ENCODE measurements at regions not wholly inside any gene's neighbourhood (a gene's known extent, or its start where the extent isn't known, plus 50 kb on each side); places are given as distances from the start of the nearest gene placed in this dataset.

GRCh38 chr2:116340690-116341089 lies 1473.8 kb upstream of the DDX18 start:
- no peak for DNase-seq

- DNase-seq = no peak
Observed at GRCh38 chr2:116366212-116366611, 1448.3 kb upstream of the DDX18 start.

- DNase-seq = no peak
Observed at GRCh38 chr2:116378786-116379185, 1435.7 kb upstream of the DDX18 start.

DNA sequence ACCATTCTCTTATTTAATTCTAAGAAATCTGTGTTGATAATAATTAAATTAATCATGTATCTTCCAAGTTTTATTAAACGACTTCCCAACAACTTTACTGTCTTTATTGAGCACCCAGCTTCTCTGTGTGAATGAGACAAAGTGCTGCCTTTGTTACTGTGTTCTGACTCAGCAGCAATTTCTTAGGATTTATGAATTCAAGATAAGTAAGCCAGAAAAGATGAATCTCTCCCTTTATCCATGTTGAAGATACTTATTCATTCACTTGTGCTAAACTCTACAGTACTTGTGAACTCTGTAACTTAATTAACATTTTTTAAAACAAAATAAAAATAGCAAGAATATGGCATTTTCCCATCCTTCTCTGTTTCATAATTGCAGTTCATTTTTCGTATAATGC lies 1403.3 kb upstream of the DDX18 start:
- DNase-seq = no peak

GRCh38 chr2:116413659-116414058 lies 1400.8 kb upstream of the DDX18 start:
- DNase-seq = no peak

GRCh38 chr2:116416731-116417377 lies 1397.6 kb upstream of the DDX18 start:
- DNase-seq = no peak

DNA sequence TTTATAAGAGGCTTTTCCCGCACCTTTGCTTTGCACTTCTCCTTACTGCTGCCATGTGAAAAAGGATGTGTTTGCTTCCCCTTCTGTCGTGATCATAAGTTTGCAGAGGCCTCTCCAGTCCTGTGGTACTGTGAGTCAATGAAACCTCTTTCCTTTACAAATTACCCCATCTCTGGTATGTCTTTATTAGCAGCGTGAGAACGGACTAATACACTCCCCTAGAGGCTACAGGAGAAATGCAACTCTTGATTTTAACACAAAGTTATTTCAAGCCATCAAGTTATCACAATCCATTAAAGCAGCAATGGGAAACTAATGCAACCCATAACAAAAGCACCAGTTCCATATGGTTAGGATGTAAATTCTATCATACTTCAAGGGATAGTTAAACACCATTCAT lies 1378.8 kb upstream of the DDX18 start:
- DNase-seq = no peak

GRCh38 chr2:116440104-116440653 lies 1374.3 kb upstream of the DDX18 start:
- no peak for DNase-seq

GRCh38 chr2:116442418-116442817 lies 1372.1 kb upstream of the DDX18 start:
- DNase-seq = no peak

GRCh38 chr2:116444256-116444872 lies 1370.1 kb upstream of the DDX18 start:
- no peak for DNase-seq

GRCh38 chr2:116450990-116451389 lies 1363.5 kb upstream of the DDX18 start:
- DNase-seq = no peak

DNA sequence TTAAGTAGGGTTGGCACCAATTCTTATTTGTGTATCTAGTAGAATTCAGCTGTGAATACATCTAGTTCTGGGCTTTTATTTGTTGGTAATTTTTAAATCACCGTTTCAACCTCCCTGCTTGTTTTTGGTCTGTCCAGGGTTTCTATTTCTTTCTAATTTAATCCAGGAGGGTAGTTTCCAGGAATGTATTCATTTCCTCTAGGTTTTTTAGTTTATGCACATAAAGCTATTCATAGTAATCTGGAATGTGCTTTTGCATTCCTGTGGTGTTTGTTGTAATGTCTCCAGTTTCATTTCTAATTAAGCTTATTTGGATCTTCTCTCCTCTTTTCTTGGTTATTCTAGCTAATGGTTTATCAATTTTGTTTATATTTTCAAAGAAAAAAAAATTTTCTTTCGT lies 1361.8 kb upstream of the DDX18 start:
- no peak for DNase-seq

GRCh38 chr2:116456429-116456828 lies 1358.1 kb upstream of the DDX18 start:
- DNase-seq = no peak

GRCh38 chr2:116467243-116467642 lies 1347.2 kb upstream of the DDX18 start:
- no peak for DNase-seq

DNA sequence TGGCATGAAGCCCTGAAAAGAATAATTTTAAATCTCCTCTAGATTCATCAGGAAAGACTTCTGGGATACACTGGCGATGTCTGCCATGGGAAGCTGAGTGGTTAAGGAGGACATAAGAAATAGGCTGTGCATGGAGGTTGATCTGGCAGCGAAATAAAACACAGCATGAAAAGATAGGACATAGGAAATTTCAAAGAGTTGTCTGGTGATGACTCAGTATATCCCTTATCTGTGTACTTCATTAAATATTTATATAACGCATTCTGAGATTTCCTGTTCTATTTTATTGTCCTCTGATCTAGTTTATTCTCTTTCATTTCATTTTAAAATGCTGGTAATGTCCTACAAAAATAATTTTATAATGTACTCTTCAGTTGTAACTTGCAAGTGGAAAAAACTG lies 1337.3 kb upstream of the DDX18 start:
- no peak for DNase-seq

DNA sequence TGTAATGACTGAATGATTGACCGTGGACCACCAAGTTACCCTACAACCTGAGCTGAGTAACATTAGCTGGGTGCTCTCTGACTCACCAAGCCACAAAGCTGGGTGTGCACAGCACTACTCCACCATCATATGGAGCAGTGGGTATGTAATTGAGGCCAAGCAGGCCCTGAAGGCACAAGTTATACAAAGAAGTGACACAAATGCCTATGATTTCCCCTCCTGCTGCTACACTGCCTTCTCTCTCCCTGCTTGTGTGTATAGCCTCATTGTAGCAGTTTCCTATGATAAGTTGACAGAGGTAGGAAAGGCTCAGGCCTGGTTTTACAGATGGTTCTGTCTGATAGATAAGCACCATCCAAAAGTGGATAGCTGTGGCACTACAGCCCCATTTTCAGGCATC lies 1327.2 kb upstream of the DDX18 start:
- DNase-seq = no peak

DNA sequence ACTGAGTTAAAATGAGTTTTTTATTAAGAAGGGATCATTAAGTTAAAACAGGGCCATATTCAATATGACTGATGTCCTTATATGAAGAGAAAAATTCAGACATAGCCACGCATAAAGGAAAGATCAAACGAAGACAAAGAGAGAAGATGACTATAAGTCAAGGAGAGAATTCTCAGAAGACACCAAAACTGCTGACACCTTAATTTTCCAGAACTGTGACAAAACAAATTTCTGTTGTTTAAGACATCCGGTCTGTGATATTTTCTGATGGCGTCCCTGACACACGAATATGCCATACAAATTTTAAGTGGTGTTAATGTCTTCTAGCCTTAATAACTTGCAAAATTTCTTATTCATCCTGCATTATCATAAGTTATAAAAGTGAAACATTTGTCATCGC lies 1325.2 kb upstream of the DDX18 start:
- no peak for DNase-seq

GRCh38 chr2:116489944-116490343 lies 1324.5 kb upstream of the DDX18 start:
- DNase-seq = no peak

DNA sequence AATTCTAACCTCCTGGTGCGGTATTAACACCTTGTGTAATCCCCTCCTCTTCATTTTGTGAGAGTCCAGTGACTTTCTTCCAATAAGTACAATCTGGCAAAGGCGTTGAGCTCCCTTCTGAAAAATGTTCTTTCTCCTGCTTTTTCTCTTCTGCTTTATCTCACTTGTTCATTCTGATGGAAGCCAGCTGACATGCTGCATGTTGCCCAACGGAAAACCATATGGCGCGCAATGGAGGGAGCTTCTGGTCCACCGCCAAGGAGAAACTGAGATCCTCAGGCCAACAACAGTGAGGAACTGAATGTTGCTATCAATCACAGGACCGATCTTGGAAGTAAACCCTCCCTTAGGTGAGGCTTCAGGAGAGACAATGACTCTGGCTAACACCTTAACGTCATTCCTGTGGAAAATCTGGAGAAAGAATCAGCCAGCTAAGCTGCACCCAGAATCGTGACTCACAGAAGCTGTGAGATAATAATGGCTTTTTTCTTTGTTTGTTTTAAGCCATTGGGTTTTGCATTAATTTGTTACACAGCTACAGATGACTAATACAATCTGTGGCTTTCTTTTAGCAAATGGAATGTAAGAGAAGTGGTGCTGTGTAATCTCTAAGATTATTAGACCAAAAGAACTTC lies 1323.9 kb upstream of the DDX18 start:
- DNase-seq = no peak

DNA sequence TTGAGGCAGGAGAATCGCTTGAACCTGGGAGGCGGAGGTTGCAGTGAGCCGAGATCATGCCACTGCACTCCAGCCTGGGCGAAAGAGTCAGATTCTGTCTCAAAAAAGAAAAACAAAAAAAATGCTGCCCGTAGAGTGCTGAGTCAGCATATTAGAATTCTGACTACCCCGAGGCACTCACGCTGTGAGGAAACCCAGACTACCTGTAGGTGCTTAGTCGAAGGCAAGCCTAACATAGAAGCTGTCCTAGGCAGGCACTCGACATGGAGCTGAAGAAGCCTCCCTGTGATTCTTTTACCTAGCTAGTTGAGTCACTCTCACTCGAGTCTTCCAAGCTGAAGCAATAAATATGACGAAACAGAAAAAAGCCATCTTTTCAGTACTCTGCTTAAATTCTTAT lies 1323.2 kb upstream of the DDX18 start:
- DNase-seq = no peak

DNA sequence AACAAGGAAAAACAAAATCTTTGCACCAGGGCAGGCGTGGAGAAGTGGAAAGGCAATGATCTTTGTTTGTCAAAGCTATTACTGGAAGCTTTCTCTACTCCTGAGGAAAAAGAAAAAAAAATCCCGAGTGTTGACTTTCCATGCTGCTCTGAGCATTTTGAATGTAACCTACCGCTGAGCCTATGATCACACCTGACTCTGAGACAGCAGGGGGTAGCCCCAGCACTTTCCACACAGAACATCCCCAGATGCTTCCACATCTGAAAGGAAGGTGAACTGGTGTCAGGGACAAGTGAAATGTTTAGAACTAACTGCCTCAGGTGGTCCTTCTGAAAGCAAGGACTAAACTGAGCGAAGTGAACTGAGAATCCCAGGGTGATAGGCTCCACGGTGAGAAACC lies 1315.1 kb upstream of the DDX18 start:
- no peak for DNase-seq

DNA sequence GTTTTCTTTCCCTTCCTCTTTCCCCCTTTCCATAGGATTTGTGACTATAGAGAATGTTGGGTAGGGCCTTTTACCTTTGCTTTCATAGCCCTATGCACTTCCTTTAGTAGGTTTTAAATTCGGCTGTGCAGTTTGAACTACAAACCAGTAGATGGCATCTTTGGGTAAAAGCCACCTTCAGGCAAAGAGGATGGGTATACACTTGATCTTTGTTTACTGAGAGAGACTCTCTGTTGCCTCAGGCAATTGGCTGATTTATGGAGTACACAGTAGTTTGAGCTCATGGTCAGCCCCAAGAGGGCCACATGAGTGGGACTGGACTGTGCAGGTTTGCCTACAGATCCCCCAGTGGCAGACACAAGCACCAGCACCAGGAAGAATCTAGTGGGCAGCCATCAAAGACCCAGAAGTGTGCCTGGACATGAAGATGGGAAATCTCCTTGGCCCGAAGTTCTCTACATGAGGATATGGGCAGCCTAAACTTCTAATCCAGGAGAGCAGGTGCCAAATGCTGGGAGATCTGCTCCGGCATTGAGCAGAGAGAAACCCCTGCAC lies 1304.3 kb upstream of the DDX18 start:
- peak; percentile 2 to 16 (median 2) for DNase-seq

DNA sequence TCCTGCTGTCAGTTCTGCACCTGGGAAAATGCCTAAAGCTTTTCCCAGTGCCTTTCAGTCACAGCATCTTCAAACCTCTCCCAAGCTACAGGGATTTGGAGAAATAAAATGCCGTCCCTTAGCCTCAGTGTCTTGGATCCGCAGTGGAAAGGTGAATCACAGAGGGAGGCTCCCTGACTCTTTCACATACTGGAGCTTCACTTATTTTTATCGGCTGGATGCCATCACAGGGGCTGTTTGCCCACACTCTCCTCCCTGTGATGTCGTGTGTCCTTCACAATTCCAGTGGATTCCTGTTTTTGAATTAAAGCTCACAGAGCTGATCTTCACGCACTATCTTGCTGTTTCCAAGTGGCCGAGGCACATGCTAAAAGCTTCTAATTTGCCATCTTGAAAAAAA lies 1303.1 kb upstream of the DDX18 start:
- no peak for DNase-seq

DNA sequence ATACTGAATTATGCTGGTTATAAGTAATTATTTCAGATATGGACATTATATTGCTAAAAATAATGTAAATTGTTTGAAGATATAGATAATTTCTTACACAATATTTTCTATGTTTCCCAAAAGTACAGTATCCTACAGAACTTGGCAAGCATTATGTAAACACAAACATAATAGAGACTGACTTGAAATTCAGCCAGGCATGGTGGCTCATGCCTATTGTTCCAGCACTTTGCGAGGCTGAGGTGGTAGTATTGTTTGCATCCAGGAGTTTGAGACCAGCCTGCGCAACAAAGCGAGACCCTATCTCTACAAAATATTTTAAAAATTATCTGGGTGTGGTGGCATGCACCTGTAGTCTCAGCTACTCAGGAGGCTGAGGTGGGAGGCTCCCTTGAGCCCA lies 1300.5 kb upstream of the DDX18 start:
- no peak for DNase-seq
